ENCODE measurements at regions not wholly inside any gene's neighbourhood (a gene's known extent, or its start where the extent isn't known, plus 50 kb on each side); places are given as distances from the start of the nearest gene placed in this dataset.

GRCh38 chr1:227378871-227379554 lies 60.7 kb upstream of the CDC42BPA start:
- intact Hi-C loops (cut with micrococcal nuclease) = no loop called here

GRCh38 chr1:227378181-227378580 lies 59.9 kb upstream of the CDC42BPA start:
- intact Hi-C loops (cut with micrococcal nuclease) = no loop called here

DNA sequence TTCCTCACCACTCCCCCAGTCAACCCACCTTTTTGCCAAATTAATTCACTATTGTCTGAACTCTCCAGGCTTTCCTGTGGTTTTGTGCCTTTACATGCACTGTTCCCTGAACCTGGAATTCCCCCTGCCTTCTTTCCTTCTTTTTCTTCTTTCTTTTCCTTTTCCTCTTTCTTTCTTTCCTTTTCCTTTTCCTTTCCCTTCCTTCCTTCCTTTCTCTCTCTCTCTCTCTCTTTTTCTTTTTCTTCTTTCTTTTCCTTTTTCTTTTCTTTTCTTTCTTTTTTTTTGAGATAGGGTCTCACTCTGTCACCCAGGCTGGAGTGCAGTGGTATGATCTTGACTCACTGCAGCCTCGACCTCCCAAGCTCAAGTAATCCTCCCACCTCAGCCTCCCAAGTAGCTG lies 56.6 kb upstream of the CDC42BPA start:
- intact Hi-C loops (cut with micrococcal nuclease) = no loop called here

DNA sequence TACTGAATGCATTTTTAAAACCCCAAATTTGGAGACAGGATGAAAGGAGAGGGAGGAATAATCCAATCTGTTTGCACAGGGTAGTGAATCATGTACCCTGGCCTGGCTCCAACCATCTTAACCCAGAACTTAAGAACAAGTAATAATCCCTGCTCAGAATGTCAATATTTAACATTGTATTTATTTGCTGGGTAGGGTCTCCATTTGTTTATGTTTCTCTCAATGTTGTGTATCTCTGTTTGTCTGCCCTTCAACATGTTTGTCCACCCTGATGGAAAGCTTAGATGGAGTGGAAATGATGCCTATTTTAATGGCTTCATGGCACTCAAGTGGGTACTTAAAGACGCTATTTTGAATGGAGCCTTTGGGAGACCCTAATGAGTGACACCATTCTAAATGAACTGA lies 54.4 kb upstream of the CDC42BPA start:
- intact Hi-C loops (cut with micrococcal nuclease) = no loop called here

- intact Hi-C loops (cut with micrococcal nuclease) = no loop called here
These were observed 52.4 kb upstream of the CDC42BPA start for GRCh38 chr1:227370533-227371254.

GRCh38 chr1:227369102-227369760 lies 50.9 kb upstream of the CDC42BPA start:
- intact Hi-C loops (cut with micrococcal nuclease) = no loop called here
